SK-N-SH (cell line): ENCODE measurements at regions not wholly inside any gene's neighbourhood (a gene's known extent, or its start where the extent isn't known, plus 50 kb on each side); places are given as distances from the start of the nearest gene placed in this dataset.

Source experiments
- CTCF ChIP-seq: fragments of 200-600 bp; sonication (generic); IDR thresholded peaks from 2 replicates; pipeline ENCODE4 v1.6.1; 2017; ENCODE audit warnings: antibody characterized with exemption, mild to moderate bottlenecking, moderate library complexity
- MEF2A ChIP-seq: IDR thresholded peaks from 2 replicates; pipeline ENCODE4 v1.4.0; 2012; ENCODE audit warnings: low read depth, borderline replicate concordance
- NFIC ChIP-seq: IDR thresholded peaks from 2 replicates; pipeline ENCODE4 v1.4.0; 2012; ENCODE audit warnings: borderline replicate concordance
- RAD21 ChIP-seq: IDR thresholded peaks from 2 replicates; pipeline ENCODE4 v1.6.1; 2012; ENCODE audit warnings: mild to moderate bottlenecking, low read length
- RFX5 ChIP-seq: IDR thresholded peaks from 2 replicates; pipeline ENCODE4 v1.6.1; 2012; ENCODE audit warnings: mild to moderate bottlenecking, improper control_type of control experiment, low read length
- USF2 ChIP-seq: fragments of 150-350 bp; IDR thresholded peaks from 2 replicates; pipeline ENCODE4 v1.6.1; 2017; ENCODE audit warnings: antibody characterized with exemption, low read length, low read depth, borderline replicate concordance

GRCh38 chr17:13843862-13844635, 225.3 kb upstream of the COX10 start:
- TF ChIP-seq CTCF (no peak), USF2 (no peak), MEF2A (no peak), RAD21 (no peak), NFIC (no peak), RFX5 (no peak)
